Ishikawa (cell line): ENCODE measurements at regions not wholly inside any gene's neighbourhood (a gene's known extent, or its start where the extent isn't known, plus 50 kb on each side); places are given as distances from the start of the nearest gene placed in this dataset.

Experiments used
- EGR1 ChIP-seq: IDR thresholded peaks from 2 replicates; pipeline ENCODE4 v1.6.1; 2012
- RAD21 ChIP-seq: IDR thresholded peaks from 2 replicates; pipeline ENCODE4 v1.6.1; 2012; ENCODE audit warnings: low read depth
- TAF1 ChIP-seq: IDR thresholded peaks from 2 replicates; pipeline ENCODE4 v1.6.1; 2012; ENCODE audit warnings: low read depth, mild to moderate bottlenecking
- YY1 ChIP-seq: IDR thresholded peaks from 2 replicates; pipeline ENCODE4 v1.6.1; 2012; ENCODE audit warnings: low read depth

DNA sequence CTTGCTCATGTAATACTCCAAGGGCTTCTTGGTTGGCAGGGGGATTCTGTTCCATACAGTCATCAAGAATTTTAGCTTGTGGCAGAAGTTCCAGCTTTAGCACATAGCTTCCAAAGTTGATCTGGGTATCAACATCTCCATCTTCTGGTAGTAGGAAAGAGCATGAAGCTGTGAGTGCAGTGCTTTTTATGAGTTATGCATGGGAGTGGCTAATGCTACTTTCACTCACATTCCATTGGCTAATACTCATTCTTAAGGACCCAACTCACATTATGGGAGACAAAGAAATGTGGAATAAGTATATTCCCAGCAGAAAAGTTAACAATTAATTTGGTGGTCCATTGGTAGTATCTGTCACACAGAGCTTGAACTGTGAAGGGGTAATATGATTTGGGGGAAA lies 194.2 kb upstream of the CHD1 start:
- TF ChIP-seq YY1 (no peak), RAD21 (no peak), EGR1 (no peak), TAF1 (no peak)
